ENCODE measurements at regions not wholly inside any gene's neighbourhood (a gene's known extent, or its start where the extent isn't known, plus 50 kb on each side); places are given as distances from the start of the nearest gene placed in this dataset.

DNA sequence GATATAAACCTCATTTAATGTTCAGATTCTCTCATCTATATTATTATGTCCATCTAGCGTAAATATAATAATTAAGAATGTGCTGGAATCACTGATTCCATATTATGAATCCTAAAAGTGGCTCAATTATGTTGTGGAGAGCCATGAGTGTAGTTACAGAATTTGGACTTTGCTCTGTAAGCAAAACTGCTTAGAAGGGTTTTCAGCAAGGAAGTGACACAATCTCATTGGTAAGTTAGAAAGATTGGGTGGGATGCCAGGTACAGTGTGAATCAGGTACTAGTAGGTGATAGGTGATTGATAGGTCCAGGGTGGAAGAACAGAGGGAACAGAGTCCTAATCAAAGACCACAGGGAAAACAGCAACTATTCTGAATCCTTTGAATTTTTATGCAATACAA is 74.9 kb upstream of the ABLIM1 start (continued):
- TF ChIP-seq SIN3A (conservative IDR thresholded peaks at IDR 0.05 in 1 of 2, IDR thresholded peaks at IDR 0.05 in 1 of 2; ENCODE audit: low read depth in 1 of 2, low read length in 2 of 2) (no peak), SAP30 (IDR thresholded peaks at IDR 0.05; ENCODE audit: insufficient read depth, insufficient replicate concordance, low read length) (no peak), BACH1 (IDR thresholded peaks at IDR 0.05; ENCODE audit: low read length) (no peak), FOSL1 (IDR thresholded peaks at IDR 0.05; ENCODE audit: insufficient read depth, low read depth, low read length) (no peak), SP4 (IDR thresholded peaks at IDR 0.05; ENCODE audit: low read length) (no peak), YY1 (IDR thresholded peaks at IDR 0.05; ENCODE audit: low read depth, low read length) (no peak), ZNF274 (IDR thresholded peaks at IDR 0.05; ENCODE audit: borderline replicate concordance, extremely low read depth, low read length) (no peak), MAFK (IDR thresholded peaks at IDR 0.05; ENCODE audit: low read depth, low read length) (no peak), HDAC2 (IDR thresholded peaks at IDR 0.05; ENCODE audit: borderline replicate concordance in 1 of 2, low read depth in 2 of 2, low read length in 2 of 2) (no peak)
- TF ChIP-seq, protein P1, sequence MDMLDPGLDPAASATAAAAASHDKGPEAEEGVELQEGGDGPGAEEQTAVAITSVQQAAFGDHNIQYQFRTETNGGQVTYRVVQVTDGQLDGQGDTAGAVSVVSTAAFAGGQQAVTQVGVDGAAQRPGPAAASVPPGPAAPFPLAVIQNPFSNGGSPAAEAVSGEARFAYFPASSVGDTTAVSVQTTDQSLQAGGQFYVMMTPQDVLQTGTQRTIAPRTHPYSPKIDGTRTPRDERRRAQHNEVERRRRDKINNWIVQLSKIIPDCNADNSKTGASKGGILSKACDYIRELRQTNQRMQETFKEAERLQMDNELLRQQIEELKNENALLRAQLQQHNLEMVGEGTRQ (IDR thresholded peaks at IDR 0.05; ENCODE audit: low read length): no peak
